ENCODE measurements at regions not wholly inside any gene's neighbourhood (a gene's known extent, or its start where the extent isn't known, plus 50 kb on each side); places are given as distances from the start of the nearest gene placed in this dataset.

DNA sequence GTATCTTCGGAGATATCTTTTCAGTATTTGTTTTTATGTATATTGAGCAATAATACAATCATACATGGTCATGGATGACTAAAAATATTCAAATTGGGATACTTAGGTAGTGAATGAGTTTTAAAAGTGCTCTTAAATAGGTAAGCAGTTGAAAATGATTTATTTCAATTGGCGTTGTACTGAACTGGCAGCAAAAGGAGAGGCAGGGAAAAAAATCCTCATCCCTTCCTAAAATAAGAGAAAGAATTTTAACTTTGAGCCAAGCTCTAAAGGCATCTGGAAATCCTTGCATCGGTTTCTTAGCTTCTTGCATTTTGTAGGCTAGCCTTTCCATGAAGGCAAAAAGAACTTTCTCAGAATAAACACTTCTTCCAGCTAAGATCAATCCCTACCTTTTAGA lies 125.2 kb downstream of the MGST1 start:
- ATAC-seq (no peak), DNase-seq (ENCODE audit: low read depth, low spot score) (no peak)
- BruUV-seq (replicated peaks): no TSS peak
- CTCF ChIA-PET: no interaction called here
- H3K36me3 ChIP-seq (ENCODE audit: control insufficient read depth, insufficient read depth, low read length): no peaks in the 10 kb centered on the region
- TF ChIP-seq POLR2AphosphoS5 (IDR thresholded peaks at IDR 0.05; ENCODE audit: low read depth, low read length): no peak
- no peak for TF ChIP-seq SIN3A (IDR thresholded peaks at IDR 0.05; ENCODE audit: borderline replicate concordance, insufficient read depth, low read depth, low read length)
- no peak for TF ChIP-seq TCF7L2 (IDR thresholded peaks at IDR 0.05; ENCODE audit: low read depth, low read length)
- TF ChIP-seq REST (IDR thresholded peaks at IDR 0.05; ENCODE audit: insufficient read depth in 1 of 2, low read depth in 2 of 2, low read length in 1 of 2): no peak
- TF ChIP-seq CTCF (IDR thresholded peaks at IDR 0.05): no peak
- H3K27ac ChIP-seq (ENCODE audit: low read length): no peak overlapping the region
- H3K9me3 ChIP-seq (ENCODE audit: control insufficient read depth, insufficient read depth, low read depth, low read length): no peaks in the 10 kb centered on the region
- H3K4me1 ChIP-seq (ENCODE audit: control insufficient read depth, insufficient read depth, low read length): no peaks in the 10 kb centered on the region
- H3K27me3 ChIP-seq (ENCODE audit: control insufficient read depth, insufficient read depth, low read length): no peaks in the 10 kb centered on the region
- intact Hi-C loops (cut with micrococcal nuclease; ENCODE audit: unreplicated experiment) (no loop called here), in situ Hi-C loops (cut with HindIII; ENCODE audit: low pct_unique_long_range_greater_than_20kb, low sequenced_read_pairs) (no loop called here)
- H3K4me3 ChIP-seq (ENCODE audit: low read depth in 2 of 2, low read length in 2 of 2): no peak overlapping the region
- POLR2A ChIA-PET: no interaction called here

DNA sequence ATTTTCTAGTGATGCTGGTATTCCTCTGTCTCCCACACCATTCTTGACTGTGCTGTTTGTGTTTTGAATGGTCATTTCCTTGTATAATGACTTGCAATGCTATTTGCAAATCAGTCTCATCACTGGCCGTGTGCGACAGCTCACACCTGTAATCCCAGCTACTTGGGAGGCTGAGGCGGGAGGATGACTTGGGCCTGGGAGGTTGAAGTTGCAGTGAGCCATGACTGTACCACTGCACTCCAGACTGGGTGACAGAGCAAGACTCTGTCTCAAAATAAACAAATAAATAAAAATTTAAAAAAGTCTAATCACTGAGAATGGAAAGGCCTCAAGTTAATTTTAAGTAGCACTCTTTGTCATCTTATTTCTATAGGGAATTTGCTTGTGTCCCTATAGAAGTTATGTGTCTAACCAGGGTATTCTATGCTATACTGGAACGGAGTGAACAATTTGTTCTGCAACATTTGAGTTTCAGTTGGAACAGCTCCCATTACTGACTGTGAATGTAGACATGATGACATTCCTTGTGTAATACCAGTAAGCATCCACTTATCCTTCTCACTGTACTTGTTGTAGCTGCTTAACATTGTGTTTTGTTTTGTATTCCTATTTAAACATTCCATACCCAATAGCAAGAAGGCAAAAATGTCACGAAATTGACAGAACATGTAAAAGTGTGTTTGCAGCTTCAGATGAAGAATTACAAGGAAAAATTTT lies 126.3 kb downstream of the MGST1 start:
- ChIA-PET POLR2A (no interaction called here), CTCF (no interaction called here)
- no TSS peak for BruUV-seq (replicated peaks)
- Histone ChIP-seq H3K27ac (ENCODE audit: low read length) (no peak overlapping the region), H3K27me3 (ENCODE audit: control insufficient read depth, insufficient read depth, low read length) (no peaks in the 10 kb centered on the region), H3K36me3 (ENCODE audit: control insufficient read depth, insufficient read depth, low read length) (no peaks in the 10 kb centered on the region), H3K4me1 (ENCODE audit: control insufficient read depth, insufficient read depth, low read length) (no peaks in the 10 kb centered on the region), H3K4me3 (ENCODE audit: low read depth in 2 of 2, low read length in 2 of 2) (no peak overlapping the region), H3K9me3 (ENCODE audit: control insufficient read depth, insufficient read depth, low read depth, low read length) (no peaks in the 10 kb centered on the region)
- no peak for ATAC-seq
- TF ChIP-seq CTCF (IDR thresholded peaks at IDR 0.05) (no peak), POLR2AphosphoS5 (IDR thresholded peaks at IDR 0.05; ENCODE audit: low read depth, low read length) (no peak), SIN3A (IDR thresholded peaks at IDR 0.05; ENCODE audit: borderline replicate concordance, insufficient read depth, low read depth, low read length) (no peak), TCF7L2 (IDR thresholded peaks at IDR 0.05; ENCODE audit: low read depth, low read length) (no peak), REST (IDR thresholded peaks at IDR 0.05; ENCODE audit: insufficient read depth in 1 of 2, low read depth in 2 of 2, low read length in 1 of 2) (no peak)
- DNase-seq (ENCODE audit: low read depth, low spot score): no peak
- intact Hi-C loops (cut with micrococcal nuclease; ENCODE audit: unreplicated experiment) (no loop called here), in situ Hi-C loops (cut with HindIII; ENCODE audit: low pct_unique_long_range_greater_than_20kb, low sequenced_read_pairs) (no loop called here)
